Tibial nerve (tissue), 3 donors: ENCODE measurements at regions not wholly inside any gene's neighbourhood (a gene's known extent, or its start where the extent isn't known, plus 50 kb on each side); places are given as distances from the start of the nearest gene placed in this dataset.

Source experiments
- POLR2A ChIP-seq, 2 donors: fragments of 450-650 bp; IDR thresholded peaks; one replicate each; pipeline ENCODE4 v1.6.1; 2017; ENCODE audit warnings: antibody characterized with exemption in 2 of 2, mild to moderate bottlenecking in 2 of 2, moderate library complexity in 2 of 2
- TF ChIP-seq, protein P1 (sequence below), 5 experiments: fragments of 200-600 bp in 3 of 5; fragments of 450-650 bp in 2 of 5; sonication (generic) in 3 of 5; IDR thresholded peaks; one replicate each; pipeline ENCODE4 v1.5.1; 2016 to 2019; ENCODE audit warnings: antibody characterized with exemption in 5 of 5, mild to moderate bottlenecking in 3 of 5, moderate library complexity in 2 of 5

- TF ChIP-seq, protein P1, sequence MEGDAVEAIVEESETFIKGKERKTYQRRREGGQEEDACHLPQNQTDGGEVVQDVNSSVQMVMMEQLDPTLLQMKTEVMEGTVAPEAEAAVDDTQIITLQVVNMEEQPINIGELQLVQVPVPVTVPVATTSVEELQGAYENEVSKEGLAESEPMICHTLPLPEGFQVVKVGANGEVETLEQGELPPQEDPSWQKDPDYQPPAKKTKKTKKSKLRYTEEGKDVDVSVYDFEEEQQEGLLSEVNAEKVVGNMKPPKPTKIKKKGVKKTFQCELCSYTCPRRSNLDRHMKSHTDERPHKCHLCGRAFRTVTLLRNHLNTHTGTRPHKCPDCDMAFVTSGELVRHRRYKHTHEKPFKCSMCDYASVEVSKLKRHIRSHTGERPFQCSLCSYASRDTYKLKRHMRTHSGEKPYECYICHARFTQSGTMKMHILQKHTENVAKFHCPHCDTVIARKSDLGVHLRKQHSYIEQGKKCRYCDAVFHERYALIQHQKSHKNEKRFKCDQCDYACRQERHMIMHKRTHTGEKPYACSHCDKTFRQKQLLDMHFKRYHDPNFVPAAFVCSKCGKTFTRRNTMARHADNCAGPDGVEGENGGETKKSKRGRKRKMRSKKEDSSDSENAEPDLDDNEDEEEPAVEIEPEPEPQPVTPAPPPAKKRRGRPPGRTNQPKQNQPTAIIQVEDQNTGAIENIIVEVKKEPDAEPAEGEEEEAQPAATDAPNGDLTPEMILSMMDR (IDR thresholded peaks at IDR 0.05) = no peak
- TF ChIP-seq POLR2A (IDR thresholded peaks at IDR 0.05) = no peak
Measured at GRCh38 chr3:152123457-152123856, 145.3 kb upstream of the MBNL1 start.
